SU-DHL-6 (cell line): ENCODE measurements at regions not wholly inside any gene's neighbourhood (a gene's known extent, or its start where the extent isn't known, plus 50 kb on each side); places are given as distances from the start of the nearest gene placed in this dataset.

Source experiments
- EZH2phosphoT487 ChIP-seq: fragments of 200-600 bp; sonication (generic), shearing (Covaris generic); conservative IDR thresholded peaks from 2 replicates; pipeline ENCODE4 v1.6.1; 2018; ENCODE audit warnings: mild to moderate bottlenecking, antibody characterized with exemption, low read length, moderate library complexity, mixed read lengths
- TF ChIP-seq, protein P1 (sequence below): fragments of 200-600 bp; sonication (generic); IDR thresholded peaks from one replicate; pipeline ENCODE4 v1.5.1; 2017; ENCODE audit warnings: antibody characterized with exemption, mild to moderate bottlenecking, low read length, moderate library complexity; ENCODE audit not compliant: insufficient read depth, poor library complexity, severe bottlenecking

DNA sequence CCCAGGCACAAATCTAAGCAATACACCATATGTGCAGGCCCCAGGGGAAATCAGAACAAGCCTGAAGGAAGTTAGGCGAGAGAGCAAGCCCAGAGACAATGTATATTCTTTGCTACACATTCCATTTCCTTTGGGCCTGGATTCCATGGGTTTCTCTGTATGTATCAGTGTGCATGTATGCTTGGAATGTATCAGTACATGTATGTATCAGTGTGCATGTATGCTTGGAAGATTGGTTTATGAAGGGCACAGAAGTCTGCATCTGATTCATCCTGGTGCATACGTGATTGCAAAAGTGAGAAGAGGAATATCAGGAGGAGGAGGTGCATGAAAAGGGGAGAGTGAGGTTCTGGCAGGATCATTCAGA, 232.6 kb upstream of the ANKRD55 start:
- TF ChIP-seq, protein P1, sequence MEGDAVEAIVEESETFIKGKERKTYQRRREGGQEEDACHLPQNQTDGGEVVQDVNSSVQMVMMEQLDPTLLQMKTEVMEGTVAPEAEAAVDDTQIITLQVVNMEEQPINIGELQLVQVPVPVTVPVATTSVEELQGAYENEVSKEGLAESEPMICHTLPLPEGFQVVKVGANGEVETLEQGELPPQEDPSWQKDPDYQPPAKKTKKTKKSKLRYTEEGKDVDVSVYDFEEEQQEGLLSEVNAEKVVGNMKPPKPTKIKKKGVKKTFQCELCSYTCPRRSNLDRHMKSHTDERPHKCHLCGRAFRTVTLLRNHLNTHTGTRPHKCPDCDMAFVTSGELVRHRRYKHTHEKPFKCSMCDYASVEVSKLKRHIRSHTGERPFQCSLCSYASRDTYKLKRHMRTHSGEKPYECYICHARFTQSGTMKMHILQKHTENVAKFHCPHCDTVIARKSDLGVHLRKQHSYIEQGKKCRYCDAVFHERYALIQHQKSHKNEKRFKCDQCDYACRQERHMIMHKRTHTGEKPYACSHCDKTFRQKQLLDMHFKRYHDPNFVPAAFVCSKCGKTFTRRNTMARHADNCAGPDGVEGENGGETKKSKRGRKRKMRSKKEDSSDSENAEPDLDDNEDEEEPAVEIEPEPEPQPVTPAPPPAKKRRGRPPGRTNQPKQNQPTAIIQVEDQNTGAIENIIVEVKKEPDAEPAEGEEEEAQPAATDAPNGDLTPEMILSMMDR = no peak
- TF ChIP-seq EZH2phosphoT487 = no peak
